Epithelial cell of esophagus (primary cell): ENCODE measurements at regions not wholly inside any gene's neighbourhood (a gene's known extent, or its start where the extent isn't known, plus 50 kb on each side); places are given as distances from the start of the nearest gene placed in this dataset.

ENCODE experiments used
- DNase-seq: peaks from one replicate; pipeline ENCODE4 v3.0.0; 2010; ENCODE audit warnings: low read depth
- H3K4me3 ChIP-seq: 2 replicates; pipeline ENCODE4 v1.5.1; 2011; ENCODE audit warnings: mild to moderate bottlenecking, low read length, control low read depth
- TF ChIP-seq, protein P1 (sequence below): IDR thresholded peaks from 2 replicates; pipeline ENCODE4 v1.5.1; 2011; ENCODE audit warnings: low read depth, mild to moderate bottlenecking, low read length, control low read depth, inconsistent platforms; ENCODE audit not compliant: insufficient read depth; ENCODE audit errors: missing control alignments

GRCh38 chr2:163374282-163374681 is 361.5 kb downstream of the FIGN start:
- DNase-seq, result no peak
- H3K4me3 ChIP-seq, result no peak overlapping the region
- TF ChIP-seq, protein P1, sequence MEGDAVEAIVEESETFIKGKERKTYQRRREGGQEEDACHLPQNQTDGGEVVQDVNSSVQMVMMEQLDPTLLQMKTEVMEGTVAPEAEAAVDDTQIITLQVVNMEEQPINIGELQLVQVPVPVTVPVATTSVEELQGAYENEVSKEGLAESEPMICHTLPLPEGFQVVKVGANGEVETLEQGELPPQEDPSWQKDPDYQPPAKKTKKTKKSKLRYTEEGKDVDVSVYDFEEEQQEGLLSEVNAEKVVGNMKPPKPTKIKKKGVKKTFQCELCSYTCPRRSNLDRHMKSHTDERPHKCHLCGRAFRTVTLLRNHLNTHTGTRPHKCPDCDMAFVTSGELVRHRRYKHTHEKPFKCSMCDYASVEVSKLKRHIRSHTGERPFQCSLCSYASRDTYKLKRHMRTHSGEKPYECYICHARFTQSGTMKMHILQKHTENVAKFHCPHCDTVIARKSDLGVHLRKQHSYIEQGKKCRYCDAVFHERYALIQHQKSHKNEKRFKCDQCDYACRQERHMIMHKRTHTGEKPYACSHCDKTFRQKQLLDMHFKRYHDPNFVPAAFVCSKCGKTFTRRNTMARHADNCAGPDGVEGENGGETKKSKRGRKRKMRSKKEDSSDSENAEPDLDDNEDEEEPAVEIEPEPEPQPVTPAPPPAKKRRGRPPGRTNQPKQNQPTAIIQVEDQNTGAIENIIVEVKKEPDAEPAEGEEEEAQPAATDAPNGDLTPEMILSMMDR, result no peak

DNA sequence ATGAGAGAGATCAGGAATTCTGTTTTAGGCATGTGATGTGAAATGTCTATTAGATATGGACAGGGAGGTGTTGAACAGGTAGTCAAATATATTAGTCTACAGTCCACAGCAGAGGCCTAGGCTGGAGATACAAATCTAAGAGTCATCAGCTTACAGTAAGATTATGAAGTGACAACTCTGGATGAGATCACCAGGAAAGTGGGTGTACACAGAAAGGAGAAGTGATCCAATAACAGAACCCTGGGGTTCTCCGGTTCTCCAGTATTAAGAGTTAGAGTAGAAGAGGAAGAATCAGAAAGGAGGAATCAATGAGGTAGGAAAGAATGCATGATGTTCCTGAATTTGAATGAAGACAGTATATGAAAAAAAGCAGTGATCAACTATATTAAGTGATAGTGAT is 362.3 kb downstream of the FIGN start:
- TF ChIP-seq, protein P1, result no peak
- DNase-seq, result no peak
- no peak overlapping the region for H3K4me3 ChIP-seq

DNA sequence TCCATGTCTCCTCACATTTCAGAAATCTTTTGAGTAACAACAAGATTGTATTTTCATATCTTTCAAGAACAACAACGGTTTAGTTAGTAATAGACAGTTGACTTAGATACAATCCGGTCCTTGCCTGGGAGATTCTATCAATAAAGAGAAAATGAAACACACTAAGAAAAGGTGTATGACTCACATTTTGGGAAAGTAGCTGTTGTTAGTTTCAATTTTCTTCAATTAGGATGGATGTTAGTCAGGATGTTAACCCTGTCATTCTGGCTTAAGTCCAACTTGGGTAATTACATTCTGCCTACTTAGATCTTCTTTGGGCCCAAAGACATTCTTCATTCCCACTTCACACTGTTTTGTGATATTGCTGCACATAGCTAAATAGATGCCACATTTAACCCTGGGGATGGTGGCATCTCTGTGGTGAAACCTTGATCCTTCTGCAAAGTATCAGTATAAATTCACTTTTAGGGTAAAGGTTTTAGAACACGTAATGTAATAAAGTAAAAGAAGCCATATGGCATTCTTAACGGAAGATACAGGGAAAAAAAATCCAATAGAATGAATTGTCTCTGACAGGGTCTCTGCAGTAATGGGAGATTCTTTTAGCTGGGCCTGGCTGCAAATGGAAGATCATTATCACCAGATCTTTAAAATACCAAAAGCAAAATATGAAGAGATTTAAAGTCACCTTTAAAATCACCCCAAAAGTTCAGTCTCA is 365.5 kb downstream of the FIGN start:
- peak; percentile 39 for DNase-seq

GRCh38 chr2:163369111-163369510 is 366.7 kb downstream of the FIGN start:
- no peak for DNase-seq
- TF ChIP-seq, protein P1, result no peak
- H3K4me3 ChIP-seq, result no peak overlapping the region

More for the DNA sequence above, 365.5 kb downstream of the FIGN start:
- H3K4me3 ChIP-seq, result no peak overlapping the region
- TF ChIP-seq, protein P1, result no peak

GRCh38 chr2:163368655-163369054 is 367.2 kb downstream of the FIGN start:
- no peak for DNase-seq
- H3K4me3 ChIP-seq, result no peak overlapping the region
- TF ChIP-seq, protein P1, result no peak

- no peak overlapping the region for H3K4me3 ChIP-seq
- DNase-seq, result no peak
- TF ChIP-seq, protein P1, result no peak
These were observed 367.8 kb downstream of the FIGN start for GRCh38 chr2:163367825-163368582.
